ENCODE measurements at regions not wholly inside any gene's neighbourhood (a gene's known extent, or its start where the extent isn't known, plus 50 kb on each side); places are given as distances from the start of the nearest gene placed in this dataset.

DNA sequence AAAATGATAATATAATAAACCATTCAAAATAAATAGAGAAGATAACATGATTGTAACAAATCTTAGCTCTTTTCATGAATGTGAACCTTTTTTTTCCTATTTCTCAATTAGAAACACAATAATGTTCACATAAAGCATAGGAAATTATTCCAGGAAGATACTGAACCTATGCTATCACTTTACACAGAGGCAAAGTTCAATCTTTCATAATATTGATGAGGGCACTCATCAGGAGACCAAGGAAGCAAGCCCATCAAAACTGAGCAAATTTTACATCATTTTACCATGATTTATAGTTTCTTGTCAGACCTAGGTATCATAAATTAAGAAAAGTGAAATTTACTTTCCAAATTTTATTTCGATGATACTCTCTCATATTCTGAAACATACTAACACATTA, 938.5 kb downstream of the TBC1D32 start (continued):
- TF ChIP-seq, protein P1, sequence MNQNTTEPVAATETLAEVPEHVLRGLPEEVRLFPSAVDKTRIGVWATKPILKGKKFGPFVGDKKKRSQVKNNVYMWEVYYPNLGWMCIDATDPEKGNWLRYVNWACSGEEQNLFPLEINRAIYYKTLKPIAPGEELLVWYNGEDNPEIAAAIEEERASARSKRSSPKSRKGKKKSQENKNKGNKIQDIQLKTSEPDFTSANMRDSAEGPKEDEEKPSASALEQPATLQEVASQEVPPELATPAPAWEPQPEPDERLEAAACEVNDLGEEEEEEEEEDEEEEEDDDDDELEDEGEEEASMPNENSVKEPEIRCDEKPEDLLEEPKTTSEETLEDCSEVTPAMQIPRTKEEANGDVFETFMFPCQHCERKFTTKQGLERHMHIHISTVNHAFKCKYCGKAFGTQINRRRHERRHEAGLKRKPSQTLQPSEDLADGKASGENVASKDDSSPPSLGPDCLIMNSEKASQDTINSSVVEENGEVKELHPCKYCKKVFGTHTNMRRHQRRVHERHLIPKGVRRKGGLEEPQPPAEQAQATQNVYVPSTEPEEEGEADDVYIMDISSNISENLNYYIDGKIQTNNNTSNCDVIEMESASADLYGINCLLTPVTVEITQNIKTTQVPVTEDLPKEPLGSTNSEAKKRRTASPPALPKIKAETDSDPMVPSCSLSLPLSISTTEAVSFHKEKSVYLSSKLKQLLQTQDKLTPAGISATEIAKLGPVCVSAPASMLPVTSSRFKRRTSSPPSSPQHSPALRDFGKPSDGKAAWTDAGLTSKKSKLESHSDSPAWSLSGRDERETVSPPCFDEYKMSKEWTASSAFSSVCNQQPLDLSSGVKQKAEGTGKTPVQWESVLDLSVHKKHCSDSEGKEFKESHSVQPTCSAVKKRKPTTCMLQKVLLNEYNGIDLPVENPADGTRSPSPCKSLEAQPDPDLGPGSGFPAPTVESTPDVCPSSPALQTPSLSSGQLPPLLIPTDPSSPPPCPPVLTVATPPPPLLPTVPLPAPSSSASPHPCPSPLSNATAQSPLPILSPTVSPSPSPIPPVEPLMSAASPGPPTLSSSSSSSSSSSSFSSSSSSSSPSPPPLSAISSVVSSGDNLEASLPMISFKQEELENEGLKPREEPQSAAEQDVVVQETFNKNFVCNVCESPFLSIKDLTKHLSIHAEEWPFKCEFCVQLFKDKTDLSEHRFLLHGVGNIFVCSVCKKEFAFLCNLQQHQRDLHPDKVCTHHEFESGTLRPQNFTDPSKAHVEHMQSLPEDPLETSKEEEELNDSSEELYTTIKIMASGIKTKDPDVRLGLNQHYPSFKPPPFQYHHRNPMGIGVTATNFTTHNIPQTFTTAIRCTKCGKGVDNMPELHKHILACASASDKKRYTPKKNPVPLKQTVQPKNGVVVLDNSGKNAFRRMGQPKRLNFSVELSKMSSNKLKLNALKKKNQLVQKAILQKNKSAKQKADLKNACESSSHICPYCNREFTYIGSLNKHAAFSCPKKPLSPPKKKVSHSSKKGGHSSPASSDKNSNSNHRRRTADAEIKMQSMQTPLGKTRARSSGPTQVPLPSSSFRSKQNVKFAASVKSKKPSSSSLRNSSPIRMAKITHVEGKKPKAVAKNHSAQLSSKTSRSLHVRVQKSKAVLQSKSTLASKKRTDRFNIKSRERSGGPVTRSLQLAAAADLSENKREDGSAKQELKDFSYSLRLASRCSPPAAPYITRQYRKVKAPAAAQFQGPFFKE (tag by site-specific recombination; IDR thresholded peaks at IDR 0.05; ENCODE audit: borderline replicate concordance), result no peak
- TF ChIP-seq KLF9 (tag by site-specific recombination; IDR thresholded peaks at IDR 0.05; ENCODE audit: low read depth) (no peak), ZNF23 (tag by site-specific recombination; IDR thresholded peaks at IDR 0.05; ENCODE audit: borderline replicate concordance) (no peak), ZBTB48 (tag by site-specific recombination; IDR thresholded peaks at IDR 0.05) (no peak), ZNF112 (tag by site-specific recombination; IDR thresholded peaks at IDR 0.05) (no peak), ZNF426 (tag by site-specific recombination; IDR thresholded peaks at IDR 0.05) (no peak)
- TF ChIP-seq, protein P2, sequence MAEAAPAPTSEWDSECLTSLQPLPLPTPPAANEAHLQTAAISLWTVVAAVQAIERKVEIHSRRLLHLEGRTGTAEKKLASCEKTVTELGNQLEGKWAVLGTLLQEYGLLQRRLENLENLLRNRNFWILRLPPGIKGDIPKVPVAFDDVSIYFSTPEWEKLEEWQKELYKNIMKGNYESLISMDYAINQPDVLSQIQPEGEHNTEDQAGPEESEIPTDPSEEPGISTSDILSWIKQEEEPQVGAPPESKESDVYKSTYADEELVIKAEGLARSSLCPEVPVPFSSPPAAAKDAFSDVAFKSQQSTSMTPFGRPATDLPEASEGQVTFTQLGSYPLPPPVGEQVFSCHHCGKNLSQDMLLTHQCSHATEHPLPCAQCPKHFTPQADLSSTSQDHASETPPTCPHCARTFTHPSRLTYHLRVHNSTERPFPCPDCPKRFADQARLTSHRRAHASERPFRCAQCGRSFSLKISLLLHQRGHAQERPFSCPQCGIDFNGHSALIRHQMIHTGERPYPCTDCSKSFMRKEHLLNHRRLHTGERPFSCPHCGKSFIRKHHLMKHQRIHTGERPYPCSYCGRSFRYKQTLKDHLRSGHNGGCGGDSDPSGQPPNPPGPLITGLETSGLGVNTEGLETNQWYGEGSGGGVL (tag by site-specific recombination; IDR thresholded peaks at IDR 0.05), result no peak

DNA sequence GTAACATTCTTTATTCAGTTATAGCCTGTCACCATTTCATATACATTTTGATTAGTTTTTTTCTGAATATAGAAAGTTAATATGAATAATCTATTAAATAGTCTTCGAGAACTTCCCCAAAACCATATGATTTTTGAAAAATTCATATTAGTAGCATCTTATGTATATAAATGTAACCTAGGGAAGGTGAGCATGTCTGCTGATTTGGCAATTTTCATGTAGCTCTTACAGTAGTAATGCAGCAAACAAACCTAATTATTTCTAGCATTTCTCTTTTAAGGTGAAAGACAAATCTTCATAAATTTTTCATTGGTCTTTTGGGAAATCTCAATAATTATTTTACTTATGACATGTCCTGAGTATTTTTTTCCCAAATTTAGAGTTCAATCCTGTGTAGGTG, 939.0 kb downstream of the TBC1D32 start:
- POLR2A ChIA-PET, result no interaction called here
- TF ChIP-seq, protein P3, sequence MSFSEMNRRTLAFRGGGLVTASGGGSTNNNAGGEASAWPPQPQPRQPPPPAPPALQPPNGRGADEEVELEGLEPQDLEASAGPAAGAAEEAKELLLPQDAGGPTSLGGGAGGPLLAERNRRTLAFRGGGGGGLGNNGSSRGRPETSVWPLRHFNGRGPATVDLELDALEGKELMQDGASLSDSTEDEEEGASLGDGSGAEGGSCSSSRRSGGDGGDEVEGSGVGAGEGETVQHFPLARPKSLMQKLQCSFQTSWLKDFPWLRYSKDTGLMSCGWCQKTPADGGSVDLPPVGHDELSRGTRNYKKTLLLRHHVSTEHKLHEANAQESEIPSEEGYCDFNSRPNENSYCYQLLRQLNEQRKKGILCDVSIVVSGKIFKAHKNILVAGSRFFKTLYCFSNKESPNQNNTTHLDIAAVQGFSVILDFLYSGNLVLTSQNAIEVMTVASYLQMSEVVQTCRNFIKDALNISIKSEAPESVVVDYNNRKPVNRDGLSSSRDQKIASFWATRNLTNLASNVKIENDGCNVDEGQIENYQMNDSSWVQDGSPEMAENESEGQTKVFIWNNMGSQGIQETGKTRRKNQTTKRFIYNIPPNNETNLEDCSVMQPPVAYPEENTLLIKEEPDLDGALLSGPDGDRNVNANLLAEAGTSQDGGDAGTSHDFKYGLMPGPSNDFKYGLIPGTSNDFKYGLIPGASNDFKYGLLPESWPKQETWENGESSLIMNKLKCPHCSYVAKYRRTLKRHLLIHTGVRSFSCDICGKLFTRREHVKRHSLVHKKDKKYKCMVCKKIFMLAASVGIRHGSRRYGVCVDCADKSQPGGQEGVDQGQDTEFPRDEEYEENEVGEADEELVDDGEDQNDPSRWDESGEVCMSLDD (tag by site-specific recombination; IDR thresholded peaks at IDR 0.05), result no peak
- TF ChIP-seq ZNF623 (tag by site-specific recombination; IDR thresholded peaks at IDR 0.05) (no peak), BCL11B (tag by site-specific recombination; IDR thresholded peaks at IDR 0.05; ENCODE audit: low read depth) (no peak), SP3 (tag by site-specific recombination; IDR thresholded peaks at IDR 0.05) (no peak), RBAK (tag by site-specific recombination; IDR thresholded peaks at IDR 0.05) (no peak), ZNF423 (tag by site-specific recombination; IDR thresholded peaks at IDR 0.05) (no peak), ZNF514 (tag by site-specific recombination; IDR thresholded peaks at IDR 0.05) (no peak), ZNF169 (tag by site-specific recombination; IDR thresholded peaks at IDR 0.05) (no peak)
- TF ChIP-seq, protein P4, sequence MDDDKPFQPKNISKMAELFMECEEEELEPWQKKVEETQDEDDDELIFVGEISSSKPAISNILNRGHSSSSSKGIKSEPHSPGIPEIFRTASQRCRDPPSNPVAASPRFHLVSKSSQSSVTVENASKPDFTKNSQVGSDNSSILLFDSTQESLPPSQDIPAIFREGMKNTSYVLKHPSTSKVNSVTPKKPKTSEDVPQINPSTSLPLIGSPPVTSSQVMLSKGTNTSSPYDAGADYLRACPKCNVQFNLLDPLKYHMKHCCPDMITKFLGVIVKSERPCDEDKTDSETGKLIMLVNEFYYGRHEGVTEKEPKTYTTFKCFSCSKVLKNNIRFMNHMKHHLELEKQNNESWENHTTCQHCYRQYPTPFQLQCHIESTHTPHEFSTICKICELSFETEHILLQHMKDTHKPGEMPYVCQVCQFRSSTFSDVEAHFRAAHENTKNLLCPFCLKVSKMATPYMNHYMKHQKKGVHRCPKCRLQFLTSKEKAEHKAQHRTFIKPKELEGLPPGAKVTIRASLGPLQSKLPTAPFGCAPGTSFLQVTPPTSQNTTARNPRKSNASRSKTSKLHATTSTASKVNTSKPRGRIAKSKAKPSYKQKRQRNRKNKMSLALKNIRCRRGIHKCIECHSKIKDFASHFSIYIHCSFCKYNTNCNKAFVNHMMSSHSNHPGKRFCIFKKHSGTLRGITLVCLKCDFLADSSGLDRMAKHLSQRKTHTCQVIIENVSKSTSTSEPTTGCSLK (tag by site-specific recombination; IDR thresholded peaks at IDR 0.05), result no peak
- TF ChIP-seq, protein P5, sequence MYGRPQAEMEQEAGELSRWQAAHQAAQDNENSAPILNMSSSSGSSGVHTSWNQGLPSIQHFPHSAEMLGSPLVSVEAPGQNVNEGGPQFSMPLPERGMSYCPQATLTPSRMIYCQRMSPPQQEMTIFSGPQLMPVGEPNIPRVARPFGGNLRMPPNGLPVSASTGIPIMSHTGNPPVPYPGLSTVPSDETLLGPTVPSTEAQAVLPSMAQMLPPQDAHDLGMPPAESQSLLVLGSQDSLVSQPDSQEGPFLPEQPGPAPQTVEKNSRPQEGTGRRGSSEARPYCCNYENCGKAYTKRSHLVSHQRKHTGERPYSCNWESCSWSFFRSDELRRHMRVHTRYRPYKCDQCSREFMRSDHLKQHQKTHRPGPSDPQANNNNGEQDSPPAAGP (tag by site-specific recombination; IDR thresholded peaks at IDR 0.05), result no peak
- CTCF ChIA-PET, result no interaction called here
- H3K27ac ChIP-seq (ENCODE audit: extremely low read depth, low read depth, low read length), result no peak overlapping the region
- H3K36me3 ChIP-seq (ENCODE audit: control insufficient read depth in 2 of 2, insufficient read depth in 1 of 2, low read length in 2 of 2), result no peaks in the 10 kb centered on the region
- no peak overlapping the region for H3K4me3 ChIP-seq (ENCODE audit: low read depth, low read length)
- H3K4me1 ChIP-seq (ENCODE audit: control insufficient read depth, insufficient read depth, low read length), result no peaks in the 10 kb centered on the region
- H3K9me3 ChIP-seq (ENCODE audit: control insufficient read depth, insufficient read depth, low read depth, low read length), result no peaks in the 10 kb centered on the region

All from HEK293 (cell line).